ENCODE measurements at regions not wholly inside any gene's neighbourhood (a gene's known extent, or its start where the extent isn't known, plus 50 kb on each side); places are given as distances from the start of the nearest gene placed in this dataset.

DNA sequence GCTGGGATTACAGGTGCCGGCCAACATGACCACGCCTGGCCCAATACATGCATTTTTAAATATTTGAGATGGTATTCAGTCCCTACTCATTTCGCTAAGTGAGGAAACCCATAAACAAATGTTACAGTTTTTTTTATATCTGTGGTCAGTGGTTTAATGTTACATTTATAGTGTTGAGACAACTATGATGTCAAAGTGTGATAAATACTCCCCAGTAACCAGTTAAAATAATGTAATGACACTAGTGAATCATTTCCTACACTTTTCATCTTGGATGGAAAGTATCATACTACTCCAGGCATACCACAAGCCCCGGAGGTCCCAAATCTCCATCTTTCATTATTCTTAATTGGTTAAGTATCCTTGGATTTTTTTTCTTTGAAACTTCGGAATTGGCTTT, 87.5 kb upstream of the KIF26B start:
- TF ChIP-seq, protein P1, sequence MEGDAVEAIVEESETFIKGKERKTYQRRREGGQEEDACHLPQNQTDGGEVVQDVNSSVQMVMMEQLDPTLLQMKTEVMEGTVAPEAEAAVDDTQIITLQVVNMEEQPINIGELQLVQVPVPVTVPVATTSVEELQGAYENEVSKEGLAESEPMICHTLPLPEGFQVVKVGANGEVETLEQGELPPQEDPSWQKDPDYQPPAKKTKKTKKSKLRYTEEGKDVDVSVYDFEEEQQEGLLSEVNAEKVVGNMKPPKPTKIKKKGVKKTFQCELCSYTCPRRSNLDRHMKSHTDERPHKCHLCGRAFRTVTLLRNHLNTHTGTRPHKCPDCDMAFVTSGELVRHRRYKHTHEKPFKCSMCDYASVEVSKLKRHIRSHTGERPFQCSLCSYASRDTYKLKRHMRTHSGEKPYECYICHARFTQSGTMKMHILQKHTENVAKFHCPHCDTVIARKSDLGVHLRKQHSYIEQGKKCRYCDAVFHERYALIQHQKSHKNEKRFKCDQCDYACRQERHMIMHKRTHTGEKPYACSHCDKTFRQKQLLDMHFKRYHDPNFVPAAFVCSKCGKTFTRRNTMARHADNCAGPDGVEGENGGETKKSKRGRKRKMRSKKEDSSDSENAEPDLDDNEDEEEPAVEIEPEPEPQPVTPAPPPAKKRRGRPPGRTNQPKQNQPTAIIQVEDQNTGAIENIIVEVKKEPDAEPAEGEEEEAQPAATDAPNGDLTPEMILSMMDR (IDR thresholded peaks at IDR 0.05) = no peak
- no peak for TF ChIP-seq POLR2A (IDR thresholded peaks at IDR 0.05)
- TF ChIP-seq POLR2AphosphoS5 (IDR thresholded peaks at IDR 0.05; ENCODE audit: insufficient read depth in 1 of 2, low read depth in 1 of 2) = no peak
